GM23338 (cell line): ENCODE measurements at regions not wholly inside any gene's neighbourhood (a gene's known extent, or its start where the extent isn't known, plus 50 kb on each side); places are given as distances from the start of the nearest gene placed in this dataset.

Source experiments
- EZH2 ChIP-seq: fragments of 200-600 bp; sonication (generic); IDR thresholded peaks from one replicate; pipeline ENCODE4 v1.8.0; 2017; ENCODE audit warnings: antibody characterized with exemption, mild to moderate bottlenecking, low read depth; ENCODE audit not compliant: unreplicated experiment
- JUNB ChIP-seq: IDR thresholded peaks from one replicate; pipeline ENCODE4 v1.6.1; 2016; ENCODE audit warnings: antibody characterized with exemption; ENCODE audit not compliant: unreplicated experiment
- REST ChIP-seq: IDR thresholded peaks from one replicate; pipeline ENCODE4 v1.6.1; 2018; ENCODE audit warnings: antibody characterized with exemption; ENCODE audit not compliant: unreplicated experiment
- STAT1 ChIP-seq: IDR thresholded peaks from one replicate; pipeline ENCODE4 v1.6.1; 2016; ENCODE audit warnings: antibody characterized with exemption; ENCODE audit not compliant: unreplicated experiment
- ZNF114 ChIP-seq: fragments of 250-450 bp; sonication (Bioruptor Pico); IDR thresholded peaks from 2 replicates; pipeline ENCODE4 v1.5.0; 2020; ENCODE audit warnings: mild to moderate bottlenecking, moderate library complexity
- TF ChIP-seq, protein P1 (sequence below), 2 experiments: fragments of 200-600 bp in 1 of 2; sonication (generic) in 1 of 2; conservative IDR thresholded peaks; 2 replicates each; pipeline versions ENCODE4 v1.5.1 to v1.6.1; 2016 to 2017; ENCODE audit warnings: antibody characterized with exemption in 2 of 2, low read depth in 2 of 2, mild to moderate bottlenecking in 2 of 2, moderate library complexity in 1 of 2

DNA sequence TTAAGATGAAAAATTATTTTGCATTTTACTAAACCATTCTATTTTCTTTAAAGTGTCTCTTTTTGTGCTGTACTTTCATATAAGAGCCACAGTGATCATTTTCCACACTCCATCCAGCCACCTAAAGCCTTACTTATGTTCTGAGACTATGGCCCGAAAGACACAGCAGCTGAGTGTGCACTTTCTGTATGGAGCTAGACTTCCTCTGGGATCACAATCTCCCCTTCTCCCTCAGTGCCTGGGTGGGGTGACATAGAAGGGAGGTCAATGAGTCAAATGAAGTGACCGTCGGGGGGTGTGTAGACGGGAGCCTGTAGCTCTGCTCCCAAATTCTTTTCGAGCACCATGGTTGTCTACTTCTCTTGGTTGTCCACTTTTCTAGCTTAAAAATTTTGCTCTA, 97.8 kb upstream of the ARL4C start:
- TF ChIP-seq, protein P1, sequence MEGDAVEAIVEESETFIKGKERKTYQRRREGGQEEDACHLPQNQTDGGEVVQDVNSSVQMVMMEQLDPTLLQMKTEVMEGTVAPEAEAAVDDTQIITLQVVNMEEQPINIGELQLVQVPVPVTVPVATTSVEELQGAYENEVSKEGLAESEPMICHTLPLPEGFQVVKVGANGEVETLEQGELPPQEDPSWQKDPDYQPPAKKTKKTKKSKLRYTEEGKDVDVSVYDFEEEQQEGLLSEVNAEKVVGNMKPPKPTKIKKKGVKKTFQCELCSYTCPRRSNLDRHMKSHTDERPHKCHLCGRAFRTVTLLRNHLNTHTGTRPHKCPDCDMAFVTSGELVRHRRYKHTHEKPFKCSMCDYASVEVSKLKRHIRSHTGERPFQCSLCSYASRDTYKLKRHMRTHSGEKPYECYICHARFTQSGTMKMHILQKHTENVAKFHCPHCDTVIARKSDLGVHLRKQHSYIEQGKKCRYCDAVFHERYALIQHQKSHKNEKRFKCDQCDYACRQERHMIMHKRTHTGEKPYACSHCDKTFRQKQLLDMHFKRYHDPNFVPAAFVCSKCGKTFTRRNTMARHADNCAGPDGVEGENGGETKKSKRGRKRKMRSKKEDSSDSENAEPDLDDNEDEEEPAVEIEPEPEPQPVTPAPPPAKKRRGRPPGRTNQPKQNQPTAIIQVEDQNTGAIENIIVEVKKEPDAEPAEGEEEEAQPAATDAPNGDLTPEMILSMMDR (conservative IDR thresholded peaks at IDR 0.05; ENCODE audit: low read depth in 2 of 2) = no peak
- TF ChIP-seq ZNF114 (no peak), EZH2 (no peak), STAT1 (no peak), REST (no peak), JUNB (no peak)
